CD4-positive, alpha-beta T cell (primary cell): ENCODE measurements at regions not wholly inside any gene's neighbourhood (a gene's known extent, or its start where the extent isn't known, plus 50 kb on each side); places are given as distances from the start of the nearest gene placed in this dataset.
"Not testable (repeated sequence)": the region's sequence is repeated elsewhere in the genome, so short reads cannot be mapped to it uniquely, and the experiment has no call there.

ENCODE experiments used
- ATAC-seq: fragments of 200-7000 bp; cut with Tn5 transposase; one replicate; pipeline ENCODE4 v1.10.0; 2022; ENCODE audit warnings: mild to moderate bottlenecking; ENCODE audit not compliant: poor library complexity
- CTCF ChIA-PET: fragments of 350-600 bp; sonication (Branson Sonifier 250); formaldehyde crosslinking; loops from one replicate; lab custom pipeline; 2021; ENCODE audit warnings: antibody characterized with exemption, inconsistent platforms; lab: Charles Lee
- POLR2A ChIA-PET: fragments of 350-600 bp; sonication (Branson Sonifier 250); formaldehyde crosslinking; loops from one replicate; lab custom pipeline; 2021; ENCODE audit warnings: antibody characterized with exemption, inconsistent platforms; lab: Charles Lee
- DNase-seq, 14 experiments: peaks; one replicate each; pipeline ENCODE4 v3.0.0-alpha.2; 2013 to 2020; ENCODE audit warnings: mixed read lengths in 2 of 14
- H3K27ac ChIP-seq, 2 donors: one replicate each; pipeline versions ENCODE4 v1.5.1 to v1.7.0; 2013; ENCODE audit warnings: low read length in 2 of 2, low read depth in 1 of 2, mild to moderate bottlenecking in 1 of 2
- H3K27me3 ChIP-seq, 2 experiments: 1 replicate in 1 of 2; 2 replicates in 1 of 2; pipeline versions ENCODE4 v1.6.1 to v1.7.0; 2013; ENCODE audit warnings: low read length in 2 of 2, control low read depth in 1 of 2, mild to moderate bottlenecking in 1 of 2, moderate library complexity in 1 of 2; ENCODE audit not compliant: insufficient read depth in 2 of 2, control insufficient read depth in 1 of 2
- H3K36me3 ChIP-seq: one replicate; pipeline ENCODE4 v1.6.1; 2013; ENCODE audit warnings: low read length, control low read depth; ENCODE audit not compliant: insufficient read depth
- H3K4me1 ChIP-seq: one replicate; pipeline ENCODE4 v1.6.1; 2013; ENCODE audit warnings: low read length, control low read depth; ENCODE audit not compliant: insufficient read depth
- H3K4me3 ChIP-seq: one replicate; pipeline ENCODE4 v1.5.1; 2013; ENCODE audit warnings: mild to moderate bottlenecking, low read length, moderate library complexity
- H3K9me3 ChIP-seq, 2 experiments: 1 replicate in 1 of 2; 2 replicates in 1 of 2; pipeline versions ENCODE4 v1.6.1 to v1.7.0; 2013; ENCODE audit warnings: low read length in 2 of 2, mild to moderate bottlenecking in 2 of 2, control low read depth in 1 of 2, moderate library complexity in 1 of 2; ENCODE audit not compliant: control insufficient read depth in 1 of 2, insufficient read depth in 1 of 2
- H3K27ac Mint-ChIP-seq: one replicate; pipeline ENCODE4 v1.8.0; 2020; ENCODE audit warnings: mixed read lengths
- H3K27me3 Mint-ChIP-seq: one replicate; pipeline ENCODE4 v1.8.0; 2021; ENCODE audit warnings: mixed read lengths
- H3K36me3 Mint-ChIP-seq: one replicate; pipeline ENCODE4 v1.8.0; 2021; ENCODE audit warnings: low read depth, mixed read lengths
- H3K4me1 Mint-ChIP-seq: one replicate; pipeline ENCODE4 v1.8.0; 2021; ENCODE audit warnings: low read depth, mixed read lengths
- H3K4me3 Mint-ChIP-seq: one replicate; pipeline ENCODE4 v1.8.0; 2020; ENCODE audit warnings: mild to moderate bottlenecking, mixed read lengths
- H3K9me3 Mint-ChIP-seq: one replicate; pipeline ENCODE4 v1.8.0; 2020; ENCODE audit warnings: mixed read lengths
- intact Hi-C, 2 experiments: fragments of 100-400 bp; cut with DNase I in 1 of 2; cut with micrococcal nuclease in 1 of 2; formaldehyde crosslinking; loops; one replicate each; pipeline versions ENCODE4 v1.15.1 to v1.9.0; 2023 to 2025; cut with DNase I, micrococcal nuclease
- TF ChIP-seq, protein P1 (sequence below): fragments of 200-600 bp; IDR thresholded peaks from one replicate; pipeline ENCODE4 v1.8.0; 2022; ENCODE audit warnings: antibody characterized with exemption, mild to moderate bottlenecking

DNA sequence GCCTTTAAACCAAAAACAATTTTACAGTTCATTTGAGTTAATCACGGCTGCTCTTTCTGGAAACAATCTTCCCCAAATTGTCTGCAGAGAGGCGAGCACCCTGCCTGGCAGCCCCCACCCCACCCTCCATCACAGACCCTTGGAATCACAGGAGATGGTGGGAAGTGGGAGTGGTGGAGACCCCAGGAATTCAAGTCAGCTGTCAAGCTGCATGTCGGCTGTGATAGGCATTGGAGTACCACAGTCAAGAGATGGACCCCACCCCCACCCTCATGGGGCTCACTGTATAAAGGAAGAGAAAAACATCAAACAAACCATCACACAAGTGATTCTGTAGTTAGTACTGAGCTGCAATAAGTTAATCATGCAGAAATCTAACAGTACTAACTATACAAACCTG lies 360.4 kb downstream of the MATN1 start:
- TF ChIP-seq, protein P1, sequence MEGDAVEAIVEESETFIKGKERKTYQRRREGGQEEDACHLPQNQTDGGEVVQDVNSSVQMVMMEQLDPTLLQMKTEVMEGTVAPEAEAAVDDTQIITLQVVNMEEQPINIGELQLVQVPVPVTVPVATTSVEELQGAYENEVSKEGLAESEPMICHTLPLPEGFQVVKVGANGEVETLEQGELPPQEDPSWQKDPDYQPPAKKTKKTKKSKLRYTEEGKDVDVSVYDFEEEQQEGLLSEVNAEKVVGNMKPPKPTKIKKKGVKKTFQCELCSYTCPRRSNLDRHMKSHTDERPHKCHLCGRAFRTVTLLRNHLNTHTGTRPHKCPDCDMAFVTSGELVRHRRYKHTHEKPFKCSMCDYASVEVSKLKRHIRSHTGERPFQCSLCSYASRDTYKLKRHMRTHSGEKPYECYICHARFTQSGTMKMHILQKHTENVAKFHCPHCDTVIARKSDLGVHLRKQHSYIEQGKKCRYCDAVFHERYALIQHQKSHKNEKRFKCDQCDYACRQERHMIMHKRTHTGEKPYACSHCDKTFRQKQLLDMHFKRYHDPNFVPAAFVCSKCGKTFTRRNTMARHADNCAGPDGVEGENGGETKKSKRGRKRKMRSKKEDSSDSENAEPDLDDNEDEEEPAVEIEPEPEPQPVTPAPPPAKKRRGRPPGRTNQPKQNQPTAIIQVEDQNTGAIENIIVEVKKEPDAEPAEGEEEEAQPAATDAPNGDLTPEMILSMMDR: no peak
- peaks cover 0 to 4% of the 10 kb centered on the region in 2 experiments for H3K27me3 ChIP-seq
- Mint-ChIP-seq H3K9me3 (no peaks in the 10 kb centered on the region), H3K4me3 (no peak overlapping the region), H3K27me3 (peaks cover 13% of the 10 kb centered on the region), H3K4me1 (no peaks in the 10 kb centered on the region), H3K27ac (no peak overlapping the region), H3K36me3 (no peaks in the 10 kb centered on the region)
- H3K4me1 ChIP-seq: no peaks in the 10 kb centered on the region
- no peaks in the 10 kb centered on the region for H3K36me3 ChIP-seq
- intact Hi-C loops: no loop called here
- DNase-seq: no peak
- no peak for ATAC-seq
- no peak overlapping the region for H3K27ac ChIP-seq
- H3K9me3 ChIP-seq: no peaks in the 10 kb centered on the region
- CTCF ChIA-PET: interaction anchor here (1.1 kb wide), 1 partner anchor 17 kb away, joined by 3 read pairs; no protein-coding TSS in a partner anchor
- H3K4me3 ChIP-seq: no peak overlapping the region
- POLR2A ChIA-PET: no interaction called here

DNA sequence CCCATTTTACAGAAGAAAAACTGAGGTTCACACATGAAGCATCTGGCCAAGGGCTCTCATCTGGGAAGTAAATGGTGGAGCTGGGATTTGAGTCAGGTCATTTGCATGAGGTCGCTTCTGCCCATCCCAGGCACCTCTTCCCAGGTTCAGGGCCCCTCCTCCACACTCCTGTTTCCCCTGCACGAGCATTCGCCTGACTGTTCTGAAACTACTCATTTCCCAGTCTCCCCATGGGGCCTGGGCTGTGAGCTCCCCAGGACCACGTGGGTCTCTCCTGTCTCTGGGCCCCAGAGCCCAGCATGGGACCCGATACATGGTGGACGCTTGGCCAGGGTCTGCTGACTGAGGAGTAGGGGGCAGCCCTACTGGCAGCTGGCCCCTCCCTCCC lies 360.8 kb downstream of the MATN1 start:
- peaks cover 0 to 4% of the 10 kb centered on the region in 2 experiments for H3K27me3 ChIP-seq
- ChIA-PET POLR2A (no interaction called here), CTCF (interaction anchor here (1.1 kb wide), 1 partner anchor 18 kb away, joined by 3 read pairs; no protein-coding TSS in a partner anchor)
- intact Hi-C loops: no loop called here
- H3K27ac ChIP-seq: no peak overlapping the region
- TF ChIP-seq, protein P1: no peak
- H3K4me3 ChIP-seq: no peak overlapping the region
- ATAC-seq (no peak), DNase-seq (no peak)
- Mint-ChIP-seq H3K36me3 (no peaks in the 10 kb centered on the region), H3K9me3 (no peaks in the 10 kb centered on the region), H3K4me1 (no peaks in the 10 kb centered on the region), H3K27ac (no peak overlapping the region), H3K4me3 (no peak overlapping the region), H3K27me3 (peaks cover 13% of the 10 kb centered on the region)
- H3K9me3 ChIP-seq: no peaks in the 10 kb centered on the region
- no peaks in the 10 kb centered on the region for H3K36me3 ChIP-seq
- no peaks in the 10 kb centered on the region for H3K4me1 ChIP-seq

DNA sequence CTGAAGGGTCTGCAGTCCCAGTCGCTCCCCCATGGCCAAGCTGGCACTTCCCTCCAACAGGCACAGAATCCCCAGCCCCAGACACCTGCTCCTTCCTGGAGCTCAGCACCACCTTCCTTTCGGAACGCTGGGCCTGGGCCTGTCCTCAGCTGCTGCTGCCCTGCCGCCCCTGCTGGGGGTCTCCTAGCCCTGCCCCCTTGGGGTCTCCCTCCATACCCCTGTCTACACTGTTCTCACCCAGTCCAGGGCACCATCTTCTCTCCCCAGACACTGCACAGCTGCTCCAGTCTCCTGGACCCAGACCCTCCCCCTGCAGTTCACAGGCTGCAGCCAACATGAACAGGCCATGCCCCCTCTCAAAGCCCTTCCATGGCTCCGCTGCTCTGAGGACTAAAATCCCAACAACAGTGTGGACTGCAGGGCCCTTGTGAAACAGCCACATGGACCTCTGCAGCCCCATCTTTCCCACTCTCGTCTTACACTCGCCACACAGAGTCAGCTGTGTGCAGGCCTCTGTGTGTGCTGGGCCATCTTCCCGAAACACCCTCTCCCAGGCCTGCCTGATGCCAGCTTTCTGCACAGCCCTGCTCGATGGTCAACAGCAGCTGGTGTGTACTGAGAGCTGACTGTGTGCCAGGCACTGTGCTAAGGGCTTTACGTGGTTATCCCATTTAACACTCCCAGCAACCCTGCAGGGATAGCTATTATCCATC lies 361.3 kb downstream of the MATN1 start:
- POLR2A ChIA-PET, H3K4me3 Mint-ChIP-seq, DNase-seq, H3K4me1 ChIP-seq, H3K9me3 ChIP-seq, H3K27ac ChIP-seq, H3K4me3 ChIP-seq, H3K4me1 Mint-ChIP-seq, intact Hi-C loops, H3K27me3 ChIP-seq, H3K9me3 Mint-ChIP-seq, H3K36me3 ChIP-seq, H3K36me3 Mint-ChIP-seq, H3K27ac Mint-ChIP-seq, ATAC-seq: not testable (repeated sequence)
- peaks cover 16% of the 10 kb centered on the region for H3K27me3 Mint-ChIP-seq
- CTCF ChIA-PET: interaction anchor here (0.6 to 1.1 kb wide), 2 partner anchors 18 to 346 kb away, joined by 3 read pairs; no protein-coding TSS in a partner anchor
